ENCODE measurements at regions not wholly inside any gene's neighbourhood (a gene's known extent, or its start where the extent isn't known, plus 50 kb on each side); places are given as distances from the start of the nearest gene placed in this dataset.

GRCh38 chr12:77599782-77600467, 230.8 kb upstream of the NAV3 start:
- H3K36me3 ChIP-seq (ENCODE audit: control insufficient read depth in 1 of 2, insufficient read depth in 2 of 2, low read length in 2 of 2): no peaks in the 10 kb centered on the region
- no peak overlapping the region for H3K4me3 ChIP-seq (ENCODE audit: low read depth in 1 of 2, low read length in 2 of 2)
- no peaks in the 10 kb centered on the region for H3K4me1 ChIP-seq (ENCODE audit: control insufficient read depth in 1 of 2, insufficient read depth in 2 of 2, low read length in 2 of 2)
- no peaks in the 10 kb centered on the region for H3K27me3 ChIP-seq (ENCODE audit: low read depth, low read length)
- no peak overlapping the region for H3K27ac ChIP-seq (ENCODE audit: low read length)
- no peaks in the 10 kb centered on the region for H3K9me3 ChIP-seq (ENCODE audit: control insufficient read depth in 1 of 2, low read length in 2 of 2)

GRCh38 chr12:77594366-77594765, 236.3 kb upstream of the NAV3 start:
- Histone ChIP-seq H3K4me3 (ENCODE audit: low read depth in 1 of 2, low read length in 2 of 2) (no peak overlapping the region), H3K9me3 (ENCODE audit: control insufficient read depth in 1 of 2, low read length in 2 of 2) (no peaks in the 10 kb centered on the region), H3K27me3 (ENCODE audit: low read depth, low read length) (no peaks in the 10 kb centered on the region)

GRCh38 chr12:77592836-77593235, 237.9 kb upstream of the NAV3 start:
- Histone ChIP-seq H3K4me3 (ENCODE audit: low read depth in 1 of 2, low read length in 2 of 2) (no peak overlapping the region), H3K4me1 (ENCODE audit: control insufficient read depth in 1 of 2, insufficient read depth in 2 of 2, low read length in 2 of 2) (no peaks in the 10 kb centered on the region), H3K9me3 (ENCODE audit: control insufficient read depth in 1 of 2, low read length in 2 of 2) (no peaks in the 10 kb centered on the region), H3K27ac (ENCODE audit: low read length) (no peak overlapping the region), H3K27me3 (ENCODE audit: low read depth, low read length) (no peaks in the 10 kb centered on the region), H3K36me3 (ENCODE audit: control insufficient read depth in 1 of 2, insufficient read depth in 2 of 2, low read length in 2 of 2) (no peaks in the 10 kb centered on the region)

More at GRCh38 chr12:77594366-77594765, 236.3 kb upstream of the NAV3 start:
- no peaks in the 10 kb centered on the region for H3K4me1 ChIP-seq (ENCODE audit: control insufficient read depth in 1 of 2, insufficient read depth in 2 of 2, low read length in 2 of 2)
- H3K36me3 ChIP-seq (ENCODE audit: control insufficient read depth in 1 of 2, insufficient read depth in 2 of 2, low read length in 2 of 2): no peaks in the 10 kb centered on the region
- no peak overlapping the region for H3K27ac ChIP-seq (ENCODE audit: low read length)

- Histone ChIP-seq H3K9me3 (ENCODE audit: control insufficient read depth in 1 of 2, low read length in 2 of 2) (no peaks in the 10 kb centered on the region), H3K27ac (ENCODE audit: low read length) (no peak overlapping the region), H3K27me3 (ENCODE audit: low read depth, low read length) (no peaks in the 10 kb centered on the region), H3K4me1 (ENCODE audit: control insufficient read depth in 1 of 2, insufficient read depth in 2 of 2, low read length in 2 of 2) (no peaks in the 10 kb centered on the region), H3K36me3 (ENCODE audit: control insufficient read depth in 1 of 2, insufficient read depth in 2 of 2, low read length in 2 of 2) (no peaks in the 10 kb centered on the region), H3K4me3 (ENCODE audit: low read depth in 1 of 2, low read length in 2 of 2) (no peak overlapping the region)
Measured at GRCh38 chr12:77591959-77592743, 238.5 kb upstream of the NAV3 start.

GRCh38 chr12:77590306-77590705, 240.4 kb upstream of the NAV3 start:
- H3K4me3 ChIP-seq (ENCODE audit: low read depth in 1 of 2, low read length in 2 of 2): no peak overlapping the region
- H3K4me1 ChIP-seq (ENCODE audit: control insufficient read depth in 1 of 2, insufficient read depth in 2 of 2, low read length in 2 of 2): no peaks in the 10 kb centered on the region
- H3K36me3 ChIP-seq (ENCODE audit: control insufficient read depth in 1 of 2, insufficient read depth in 2 of 2, low read length in 2 of 2): no peaks in the 10 kb centered on the region
- no peaks in the 10 kb centered on the region for H3K27me3 ChIP-seq (ENCODE audit: low read depth, low read length)
- H3K9me3 ChIP-seq (ENCODE audit: control insufficient read depth in 1 of 2, low read length in 2 of 2): no peaks in the 10 kb centered on the region
- H3K27ac ChIP-seq (ENCODE audit: low read length): no peak overlapping the region

- H3K36me3 ChIP-seq (ENCODE audit: control insufficient read depth in 1 of 2, insufficient read depth in 2 of 2, low read length in 2 of 2): no peaks in the 10 kb centered on the region
- H3K27ac ChIP-seq (ENCODE audit: low read length): no peak overlapping the region
- H3K4me1 ChIP-seq (ENCODE audit: control insufficient read depth in 1 of 2, insufficient read depth in 2 of 2, low read length in 2 of 2): no peaks in the 10 kb centered on the region
- H3K9me3 ChIP-seq (ENCODE audit: control insufficient read depth in 1 of 2, low read length in 2 of 2): no peaks in the 10 kb centered on the region
- no peak overlapping the region for H3K4me3 ChIP-seq (ENCODE audit: low read depth in 1 of 2, low read length in 2 of 2)
- no peaks in the 10 kb centered on the region for H3K27me3 ChIP-seq (ENCODE audit: low read depth, low read length)
Measured at GRCh38 chr12:77584860-77585259, 245.8 kb upstream of the NAV3 start.

GRCh38 chr12:77578466-77579220, 252.1 kb upstream of the NAV3 start:
- no peaks in the 10 kb centered on the region for H3K9me3 ChIP-seq (ENCODE audit: control insufficient read depth in 1 of 2, low read length in 2 of 2)
- H3K27ac ChIP-seq (ENCODE audit: low read length): no peak overlapping the region
- H3K27me3 ChIP-seq (ENCODE audit: low read depth, low read length): no peaks in the 10 kb centered on the region
- no peak overlapping the region for H3K4me3 ChIP-seq (ENCODE audit: low read depth in 1 of 2, low read length in 2 of 2)
- H3K36me3 ChIP-seq (ENCODE audit: control insufficient read depth in 1 of 2, insufficient read depth in 2 of 2, low read length in 2 of 2): no peaks in the 10 kb centered on the region
- H3K4me1 ChIP-seq (ENCODE audit: control insufficient read depth in 1 of 2, insufficient read depth in 2 of 2, low read length in 2 of 2): no peaks in the 10 kb centered on the region

GRCh38 chr12:77577791-77578190, 252.9 kb upstream of the NAV3 start:
- no peaks in the 10 kb centered on the region for H3K27me3 ChIP-seq (ENCODE audit: low read depth, low read length)
- H3K4me1 ChIP-seq (ENCODE audit: control insufficient read depth in 1 of 2, insufficient read depth in 2 of 2, low read length in 2 of 2): no peaks in the 10 kb centered on the region
- H3K36me3 ChIP-seq (ENCODE audit: control insufficient read depth in 1 of 2, insufficient read depth in 2 of 2, low read length in 2 of 2): no peaks in the 10 kb centered on the region
- no peaks in the 10 kb centered on the region for H3K9me3 ChIP-seq (ENCODE audit: control insufficient read depth in 1 of 2, low read length in 2 of 2)
- H3K27ac ChIP-seq (ENCODE audit: low read length): no peak overlapping the region
- no peak overlapping the region for H3K4me3 ChIP-seq (ENCODE audit: low read depth in 1 of 2, low read length in 2 of 2)

GRCh38 chr12:77575376-77575919, 255.2 kb upstream of the NAV3 start:
- Histone ChIP-seq H3K9me3 (ENCODE audit: control insufficient read depth in 1 of 2, low read length in 2 of 2) (no peaks in the 10 kb centered on the region), H3K27ac (ENCODE audit: low read length) (no peak overlapping the region), H3K4me1 (ENCODE audit: control insufficient read depth in 1 of 2, insufficient read depth in 2 of 2, low read length in 2 of 2) (no peaks in the 10 kb centered on the region), H3K36me3 (ENCODE audit: control insufficient read depth in 1 of 2, insufficient read depth in 2 of 2, low read length in 2 of 2) (no peaks in the 10 kb centered on the region), H3K4me3 (ENCODE audit: low read depth in 1 of 2, low read length in 2 of 2) (no peak overlapping the region), H3K27me3 (ENCODE audit: low read depth, low read length) (no peaks in the 10 kb centered on the region)

GRCh38 chr12:77572371-77572770, 258.3 kb upstream of the NAV3 start:
- Histone ChIP-seq H3K4me1 (ENCODE audit: control insufficient read depth in 1 of 2, insufficient read depth in 2 of 2, low read length in 2 of 2) (no peaks in the 10 kb centered on the region), H3K27ac (ENCODE audit: low read length) (no peak overlapping the region), H3K36me3 (ENCODE audit: control insufficient read depth in 1 of 2, insufficient read depth in 2 of 2, low read length in 2 of 2) (no peaks in the 10 kb centered on the region)

GRCh38 chr12:77571768-77572167, 258.9 kb upstream of the NAV3 start:
- H3K27me3 ChIP-seq (ENCODE audit: low read depth, low read length): no peaks in the 10 kb centered on the region
- H3K27ac ChIP-seq (ENCODE audit: low read length): no peak overlapping the region
- H3K4me1 ChIP-seq (ENCODE audit: control insufficient read depth in 1 of 2, insufficient read depth in 2 of 2, low read length in 2 of 2): no peaks in the 10 kb centered on the region
- no peaks in the 10 kb centered on the region for H3K36me3 ChIP-seq (ENCODE audit: control insufficient read depth in 1 of 2, insufficient read depth in 2 of 2, low read length in 2 of 2)
- H3K9me3 ChIP-seq (ENCODE audit: control insufficient read depth in 1 of 2, low read length in 2 of 2): no peaks in the 10 kb centered on the region
- H3K4me3 ChIP-seq (ENCODE audit: low read depth in 1 of 2, low read length in 2 of 2): no peak overlapping the region

More at GRCh38 chr12:77572371-77572770, 258.3 kb upstream of the NAV3 start:
- Histone ChIP-seq H3K27me3 (ENCODE audit: low read depth, low read length) (no peaks in the 10 kb centered on the region), H3K9me3 (ENCODE audit: control insufficient read depth in 1 of 2, low read length in 2 of 2) (no peaks in the 10 kb centered on the region), H3K4me3 (ENCODE audit: low read depth in 1 of 2, low read length in 2 of 2) (no peak overlapping the region)

All from muscle layer of duodenum (tissue), 2 donors.